ENCODE measurements at regions not wholly inside any gene's neighbourhood (a gene's known extent, or its start where the extent isn't known, plus 50 kb on each side); places are given as distances from the start of the nearest gene placed in this dataset.
"Not testable (repeated sequence)": the region's sequence is repeated elsewhere in the genome, so short reads cannot be mapped to it uniquely, and the experiment has no call there.

DNA sequence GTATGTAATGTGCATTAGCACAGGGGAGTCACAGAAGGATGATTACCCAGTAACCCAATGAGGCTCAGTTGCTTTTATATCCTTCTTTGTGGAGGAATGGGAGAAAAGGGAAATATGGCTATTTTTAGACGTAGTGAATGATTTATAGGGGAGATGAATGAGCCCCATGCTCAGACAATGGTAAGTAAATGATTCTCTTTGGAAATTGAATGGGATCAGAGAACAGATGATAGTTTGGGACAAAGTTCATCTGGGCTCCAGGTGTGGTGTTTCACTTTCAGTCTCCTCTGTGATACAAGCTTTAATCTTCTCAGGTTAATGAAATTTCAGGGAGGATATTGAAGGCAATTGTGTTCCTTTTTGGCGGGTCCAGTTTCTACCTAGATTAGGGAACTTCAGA, 63.0 kb upstream of the MPP7 start:
- intact Hi-C loops (cut with DNase I), result no loop called here
- no peaks in the 10 kb centered on the region for H3K4me1 ChIP-seq
- no peaks in the 10 kb centered on the region for H3K36me3 ChIP-seq
- H3K4me3 ChIP-seq, result no peak overlapping the region
- no peak for DNase-seq (ENCODE audit: extremely low spot score in 2 of 2)
- no peaks in the 10 kb centered on the region for H3K9me3 ChIP-seq
- H3K27ac ChIP-seq, result no peak overlapping the region
- no peaks in the 10 kb centered on the region for H3K27me3 ChIP-seq
- no peak for TF ChIP-seq POLR2A (IDR thresholded peaks at IDR 0.05)
- TF ChIP-seq, protein P1, sequence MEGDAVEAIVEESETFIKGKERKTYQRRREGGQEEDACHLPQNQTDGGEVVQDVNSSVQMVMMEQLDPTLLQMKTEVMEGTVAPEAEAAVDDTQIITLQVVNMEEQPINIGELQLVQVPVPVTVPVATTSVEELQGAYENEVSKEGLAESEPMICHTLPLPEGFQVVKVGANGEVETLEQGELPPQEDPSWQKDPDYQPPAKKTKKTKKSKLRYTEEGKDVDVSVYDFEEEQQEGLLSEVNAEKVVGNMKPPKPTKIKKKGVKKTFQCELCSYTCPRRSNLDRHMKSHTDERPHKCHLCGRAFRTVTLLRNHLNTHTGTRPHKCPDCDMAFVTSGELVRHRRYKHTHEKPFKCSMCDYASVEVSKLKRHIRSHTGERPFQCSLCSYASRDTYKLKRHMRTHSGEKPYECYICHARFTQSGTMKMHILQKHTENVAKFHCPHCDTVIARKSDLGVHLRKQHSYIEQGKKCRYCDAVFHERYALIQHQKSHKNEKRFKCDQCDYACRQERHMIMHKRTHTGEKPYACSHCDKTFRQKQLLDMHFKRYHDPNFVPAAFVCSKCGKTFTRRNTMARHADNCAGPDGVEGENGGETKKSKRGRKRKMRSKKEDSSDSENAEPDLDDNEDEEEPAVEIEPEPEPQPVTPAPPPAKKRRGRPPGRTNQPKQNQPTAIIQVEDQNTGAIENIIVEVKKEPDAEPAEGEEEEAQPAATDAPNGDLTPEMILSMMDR (IDR thresholded peaks at IDR 0.05), result no peak
- TF ChIP-seq POLR2AphosphoS5 (IDR thresholded peaks at IDR 0.05; ENCODE audit: insufficient read depth in 1 of 2, low read depth in 1 of 2), result no peak

DNA sequence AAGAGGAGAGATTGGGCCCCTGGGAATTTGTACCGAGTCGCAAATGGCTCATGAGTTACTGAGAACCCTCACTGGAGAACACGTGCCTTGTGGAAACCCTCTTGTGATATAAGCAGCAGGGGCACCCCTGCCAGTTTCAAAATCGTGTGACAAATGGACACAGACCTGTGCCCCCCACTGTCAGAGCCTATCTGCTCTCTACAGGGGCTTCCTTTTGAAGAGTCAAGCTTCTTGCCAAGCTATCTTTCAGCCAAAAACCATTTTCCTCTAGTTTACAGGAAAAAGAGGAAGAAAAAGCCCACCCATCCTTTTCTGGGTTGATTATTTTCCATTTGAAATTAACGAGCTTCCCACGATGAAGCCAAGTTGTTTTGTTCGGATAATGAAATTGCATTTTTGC, 64.1 kb upstream of the MPP7 start:
- intact Hi-C loops (cut with DNase I), result no loop called here
- TF ChIP-seq POLR2A (IDR thresholded peaks at IDR 0.05), result no peak
- H3K4me3 ChIP-seq, result no peak overlapping the region
- H3K4me1 ChIP-seq, result no peaks in the 10 kb centered on the region
- DNase-seq (ENCODE audit: extremely low spot score in 2 of 2), result no peak
- no peaks in the 10 kb centered on the region for H3K9me3 ChIP-seq
- no peaks in the 10 kb centered on the region for H3K36me3 ChIP-seq
- H3K27ac ChIP-seq, result no peak overlapping the region
- H3K27me3 ChIP-seq, result no peaks in the 10 kb centered on the region

DNA sequence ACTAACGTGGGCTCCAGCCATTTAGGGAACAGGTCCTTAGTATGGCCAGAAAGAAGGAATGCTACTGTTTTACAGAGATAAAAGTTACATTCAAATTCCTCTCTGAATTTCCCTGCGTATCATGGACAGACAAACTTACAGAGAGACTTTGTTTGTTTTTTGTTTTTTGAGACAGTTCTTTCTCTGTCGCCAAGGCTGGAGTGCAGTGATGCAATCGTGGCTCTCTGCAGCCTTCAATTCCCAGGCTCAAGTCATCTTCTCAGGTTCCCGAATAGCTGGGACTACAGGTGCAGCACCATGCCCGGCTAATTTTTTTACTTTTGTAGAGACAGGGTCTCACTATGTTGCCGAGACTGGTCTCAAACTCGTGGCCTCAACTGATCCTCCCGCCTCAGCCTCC, 64.5 kb upstream of the MPP7 start:
- DNase-seq (ENCODE audit: extremely low spot score in 2 of 2), result no peak
- TF ChIP-seq POLR2AphosphoS5 (IDR thresholded peaks at IDR 0.05; ENCODE audit: insufficient read depth in 1 of 2, low read depth in 1 of 2) (no peak), POLR2A (IDR thresholded peaks at IDR 0.05) (no peak)
- TF ChIP-seq, protein P1 (IDR thresholded peaks at IDR 0.05), result no peak
- intact Hi-C loops (cut with DNase I), result no loop called here
- no peaks in the 10 kb centered on the region for H3K27me3 ChIP-seq
- H3K36me3 ChIP-seq, result no peaks in the 10 kb centered on the region
- H3K9me3 ChIP-seq, result no peaks in the 10 kb centered on the region
- H3K4me1 ChIP-seq, result no peaks in the 10 kb centered on the region
- no peak overlapping the region for H3K4me3 ChIP-seq
- no peak overlapping the region for H3K27ac ChIP-seq

DNA sequence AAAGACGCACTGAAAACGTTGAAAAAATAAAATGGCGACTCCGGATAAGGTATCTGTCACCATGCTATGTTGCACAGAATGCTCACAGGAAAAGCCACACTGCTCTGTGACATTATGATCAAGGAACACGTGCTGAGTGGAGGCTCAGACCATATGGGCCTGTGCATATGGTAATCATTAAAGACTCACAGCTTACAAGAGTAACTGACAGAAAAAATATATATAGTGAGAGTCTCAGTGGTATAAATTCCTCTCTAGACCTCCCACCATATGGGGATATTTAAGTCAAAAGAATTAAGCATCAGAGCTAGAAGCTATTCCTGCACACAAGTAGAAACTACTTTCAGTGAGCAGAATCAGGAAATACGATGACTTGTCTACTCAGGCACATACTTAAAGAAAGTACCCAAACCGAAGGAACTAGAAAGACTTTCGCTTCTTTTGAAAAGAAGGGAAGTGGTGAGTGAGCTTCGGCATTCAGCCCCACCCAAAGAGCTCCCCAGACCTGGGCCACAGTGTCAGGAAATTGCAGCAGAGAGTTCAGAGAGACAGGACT, 65.1 kb upstream of the MPP7 start:
- DNase-seq (ENCODE audit: extremely low spot score in 2 of 2), result no peak
- H3K27me3 ChIP-seq, result no peaks in the 10 kb centered on the region
- H3K27ac ChIP-seq, result no peak overlapping the region
- H3K4me1 ChIP-seq, result no peaks in the 10 kb centered on the region
- TF ChIP-seq POLR2A (IDR thresholded peaks at IDR 0.05), result no peak
- TF ChIP-seq POLR2AphosphoS5 (IDR thresholded peaks at IDR 0.05; ENCODE audit: insufficient read depth in 1 of 2, low read depth in 1 of 2), result no peak
- TF ChIP-seq, protein P1 (IDR thresholded peaks at IDR 0.05), result no peak
- no peak overlapping the region for H3K4me3 ChIP-seq
- no peaks in the 10 kb centered on the region for H3K36me3 ChIP-seq
- intact Hi-C loops (cut with DNase I), result no loop called here
- no peaks in the 10 kb centered on the region for H3K9me3 ChIP-seq

DNA sequence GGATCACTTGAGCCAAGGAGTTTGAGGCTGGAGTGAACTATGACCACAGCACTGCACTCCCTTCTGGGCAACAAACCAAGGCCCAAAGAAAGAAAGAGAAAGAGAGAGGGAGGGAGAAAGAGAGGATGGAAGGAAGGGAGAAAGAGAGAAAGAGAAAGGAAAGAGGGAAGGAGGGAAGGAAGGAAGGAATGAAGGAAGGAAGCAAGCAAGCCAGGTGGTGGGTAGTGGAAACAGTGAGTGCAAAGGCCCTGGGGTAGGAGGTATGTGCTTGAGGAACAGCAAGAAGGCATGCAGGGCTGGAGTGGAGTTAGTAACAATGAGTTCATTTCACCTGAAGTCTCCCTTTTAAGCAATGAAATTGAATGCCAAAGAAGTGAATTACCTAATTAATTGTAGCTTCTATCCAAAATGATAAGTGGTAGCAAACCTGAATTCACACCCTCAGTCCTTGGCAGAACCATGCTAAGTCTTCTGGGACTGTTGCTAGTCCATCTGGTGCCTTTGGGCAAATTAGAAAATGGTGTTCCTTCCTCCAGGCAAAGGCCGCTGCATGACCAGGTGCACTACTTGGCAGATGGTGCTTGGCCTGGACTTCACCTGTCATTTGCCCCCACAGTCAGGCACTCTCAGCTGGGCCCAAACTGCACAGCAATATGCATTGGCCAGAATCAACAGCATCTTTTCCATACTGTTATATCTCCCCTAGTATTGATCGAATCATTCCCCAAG, 67.4 kb upstream of the MPP7 start:
- intact Hi-C loops (cut with DNase I), result no loop called here
- no peak overlapping the region for H3K27ac ChIP-seq
- no peak for DNase-seq (ENCODE audit: extremely low spot score in 2 of 2)
- no peaks in the 10 kb centered on the region for H3K4me1 ChIP-seq
- no peaks in the 10 kb centered on the region for H3K9me3 ChIP-seq
- no peak overlapping the region for H3K4me3 ChIP-seq
- H3K36me3 ChIP-seq, result no peaks in the 10 kb centered on the region
- H3K27me3 ChIP-seq, result no peaks in the 10 kb centered on the region
- TF ChIP-seq POLR2A (IDR thresholded peaks at IDR 0.05), result no peak
- TF ChIP-seq POLR2AphosphoS5 (IDR thresholded peaks at IDR 0.05; ENCODE audit: insufficient read depth in 1 of 2, low read depth in 1 of 2), result no peak
- TF ChIP-seq, protein P1 (IDR thresholded peaks at IDR 0.05), result no peak

DNA sequence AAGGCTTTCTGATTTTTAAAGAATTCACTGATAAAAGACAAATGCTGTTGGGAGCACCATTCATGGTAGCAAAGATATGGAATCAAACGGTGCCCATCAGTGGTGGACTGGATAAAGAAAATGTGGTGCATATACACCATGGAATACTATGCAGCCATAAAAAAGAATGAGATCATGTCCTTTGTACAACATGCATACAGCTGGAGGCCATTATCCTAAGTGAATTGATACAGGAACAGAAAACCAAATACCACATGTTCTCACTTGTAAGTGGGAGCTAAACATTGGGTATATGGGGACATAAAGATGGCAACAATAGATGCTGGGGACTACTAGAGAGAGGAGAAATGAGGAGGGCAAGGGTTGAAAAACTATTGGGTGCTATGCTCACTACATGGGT, 68.8 kb upstream of the MPP7 start:
- H3K27ac ChIP-seq; H3K9me3 ChIP-seq; H3K4me3 ChIP-seq; H3K4me1 ChIP-seq; H3K27me3 ChIP-seq; DNase-seq (ENCODE audit: extremely low spot score in 2 of 2); intact Hi-C loops (cut with DNase I); H3K36me3 ChIP-seq: not testable (repeated sequence)

Measured in vagina (tissue), 2 donors.